ENCODE measurements at regions not wholly inside any gene's neighbourhood (a gene's known extent, or its start where the extent isn't known, plus 50 kb on each side); places are given as distances from the start of the nearest gene placed in this dataset.
A peak's percentile ranks its signal among the peaks of the same experiment; 100 is the strongest.
"Not testable (repeated sequence)": the region's sequence is repeated elsewhere in the genome, so short reads cannot be mapped to it uniquely, and the experiment has no call there.

DNA sequence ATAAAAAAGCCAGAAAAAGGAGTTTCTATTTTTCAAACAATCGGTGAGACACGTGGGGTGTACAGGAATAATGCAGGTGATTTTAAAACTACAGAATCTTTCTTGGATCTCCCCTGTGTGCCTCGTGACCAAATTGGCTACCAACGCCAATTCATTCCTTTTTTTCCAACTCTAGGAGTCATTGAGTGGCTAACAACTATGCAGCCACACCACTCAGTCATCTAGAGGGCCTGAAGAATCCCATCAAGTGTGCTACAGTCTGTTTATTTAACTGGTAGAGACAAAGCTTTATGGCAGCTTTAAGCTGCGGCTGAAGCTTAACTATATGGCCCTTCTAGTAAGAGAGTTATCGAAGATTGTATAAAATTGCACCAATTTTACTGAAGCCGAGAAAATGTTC lies 113.1 kb upstream of the NIPBL start:
- DNase-seq (ENCODE audit: insufficient read length) (no peak), FAIRE-seq (no peak)
- TF ChIP-seq POLR2AphosphoS5 (IDR thresholded peaks at IDR 0.05; ENCODE audit: low read depth, low read length) = no peak
- no peak for TF ChIP-seq POLR2A (IDR thresholded peaks at IDR 0.05; ENCODE audit: low read depth, low read length)
- TF ChIP-seq TAF1 (IDR thresholded peaks at IDR 0.05; ENCODE audit: borderline replicate concordance, low read depth, low read length) = no peak

- DNase-seq (ENCODE audit: insufficient read length) (no peak), FAIRE-seq (peak; percentile 14)
- no peak for TF ChIP-seq TAF1 (IDR thresholded peaks at IDR 0.05; ENCODE audit: borderline replicate concordance, low read depth, low read length)
- TF ChIP-seq POLR2AphosphoS5 (IDR thresholded peaks at IDR 0.05; ENCODE audit: low read depth, low read length) = no peak
- no peak for TF ChIP-seq POLR2A (IDR thresholded peaks at IDR 0.05; ENCODE audit: low read depth, low read length)
Observed at GRCh38 chr5:36765876-36766275, 110.7 kb upstream of the NIPBL start.

- no peak for FAIRE-seq
Observed at GRCh38 chr5:36766981-36767380, 109.6 kb upstream of the NIPBL start.

GRCh38 chr5:36768450-36768849 lies 108.1 kb upstream of the NIPBL start:
- no peak for DNase-seq (ENCODE audit: insufficient read length)
- no peak for TF ChIP-seq POLR2A (IDR thresholded peaks at IDR 0.05; ENCODE audit: low read depth, low read length)
- TF ChIP-seq TAF1 (IDR thresholded peaks at IDR 0.05; ENCODE audit: borderline replicate concordance, low read depth, low read length) = no peak
- TF ChIP-seq POLR2AphosphoS5 (IDR thresholded peaks at IDR 0.05; ENCODE audit: low read depth, low read length) = no peak
- no peak for FAIRE-seq

More at GRCh38 chr5:36766981-36767380, 109.6 kb upstream of the NIPBL start:
- DNase-seq (ENCODE audit: insufficient read length) = no peak
- TF ChIP-seq POLR2A (IDR thresholded peaks at IDR 0.05; ENCODE audit: low read depth, low read length) = no peak
- no peak for TF ChIP-seq TAF1 (IDR thresholded peaks at IDR 0.05; ENCODE audit: borderline replicate concordance, low read depth, low read length)
- no peak for TF ChIP-seq POLR2AphosphoS5 (IDR thresholded peaks at IDR 0.05; ENCODE audit: low read depth, low read length)

DNA sequence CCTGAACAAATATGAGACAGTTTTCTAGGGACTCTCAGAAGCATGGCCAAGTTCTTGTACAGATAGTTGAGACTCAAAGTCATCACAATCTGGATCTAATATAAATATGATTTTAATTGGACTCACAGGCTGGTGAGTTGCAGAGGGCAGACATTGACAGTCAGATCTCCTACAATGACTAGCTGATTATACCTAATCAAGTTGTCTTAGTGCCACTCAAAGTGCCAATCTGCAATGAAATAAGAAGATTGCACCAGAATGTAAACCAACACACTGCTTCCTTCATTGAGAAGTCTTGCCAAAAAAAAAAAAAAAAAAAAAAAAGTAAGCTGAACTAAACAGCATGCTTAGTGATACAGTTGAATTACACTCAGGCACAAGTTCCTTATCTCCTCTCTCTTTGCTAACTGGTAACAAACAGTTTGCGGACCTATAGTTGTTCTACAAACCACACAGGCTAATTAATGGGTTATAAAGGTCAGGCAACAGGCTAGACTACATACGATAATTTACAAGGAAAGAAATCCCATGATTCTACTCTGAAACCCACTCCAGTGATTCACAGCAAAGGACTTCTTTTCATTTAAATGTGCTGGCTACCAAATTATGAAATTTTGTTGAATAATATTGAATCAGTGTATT lies 107.3 kb upstream of the NIPBL start:
- no peak for FAIRE-seq
- TF ChIP-seq TAF1 (IDR thresholded peaks at IDR 0.05; ENCODE audit: borderline replicate concordance, low read depth, low read length) (no peak), POLR2AphosphoS5 (IDR thresholded peaks at IDR 0.05; ENCODE audit: low read depth, low read length) (no peak), POLR2A (IDR thresholded peaks at IDR 0.05; ENCODE audit: low read depth, low read length) (no peak)

GRCh38 chr5:36770125-36770524 lies 106.4 kb upstream of the NIPBL start:
- DNase-seq (ENCODE audit: insufficient read length) = no peak
- TF ChIP-seq TAF1 (IDR thresholded peaks at IDR 0.05; ENCODE audit: borderline replicate concordance, low read depth, low read length) (no peak), POLR2AphosphoS5 (IDR thresholded peaks at IDR 0.05; ENCODE audit: low read depth, low read length) (no peak), POLR2A (IDR thresholded peaks at IDR 0.05; ENCODE audit: low read depth, low read length) (no peak)
- FAIRE-seq = no peak

More for the DNA sequence above, 107.3 kb upstream of the NIPBL start:
- DNase-seq (ENCODE audit: insufficient read length) = no peak

DNA sequence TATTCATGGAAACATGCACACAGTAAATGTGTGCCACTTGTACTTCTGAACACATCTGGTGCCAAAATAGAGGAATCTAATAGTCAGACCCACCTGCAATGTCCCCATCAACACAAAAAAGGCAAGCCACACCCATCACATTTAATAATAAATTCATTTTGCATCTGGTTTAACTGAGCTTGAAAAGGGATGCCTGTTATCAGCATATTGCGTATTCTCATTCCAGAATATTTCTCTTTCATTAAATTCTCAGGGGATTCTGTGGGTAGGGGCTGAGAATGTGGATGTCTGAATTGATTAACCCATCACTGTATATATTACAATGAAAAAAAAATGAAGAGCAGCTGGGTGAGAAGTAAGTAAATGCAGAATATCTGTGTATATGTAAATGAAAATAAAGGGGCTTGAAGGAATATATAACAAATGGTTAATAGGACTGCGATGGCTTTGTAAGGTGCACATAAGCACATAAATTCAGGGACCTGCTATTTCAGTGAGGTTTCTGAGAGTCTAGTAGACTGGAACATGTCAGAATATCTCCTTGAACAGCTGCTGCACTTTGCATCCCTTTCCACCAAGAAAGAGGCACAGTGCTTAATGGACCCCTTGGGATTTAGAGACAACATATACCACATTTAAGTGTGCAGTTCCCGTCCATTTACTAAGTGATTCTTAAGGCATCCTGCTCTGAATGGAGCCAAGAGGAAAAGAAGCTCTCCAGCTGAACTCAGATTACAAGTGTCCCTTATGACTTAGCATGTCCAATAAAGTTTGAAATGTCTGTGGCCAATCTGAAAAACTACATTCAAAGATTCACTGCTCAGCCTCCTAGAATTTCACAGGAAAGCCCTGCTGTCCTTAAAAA lies 104.1 kb upstream of the NIPBL start:
- DNase-seq (ENCODE audit: insufficient read length) (no peak), FAIRE-seq (no peak)
- no peak for TF ChIP-seq TAF1 (IDR thresholded peaks at IDR 0.05; ENCODE audit: borderline replicate concordance, low read depth, low read length)
- no peak for TF ChIP-seq POLR2A (IDR thresholded peaks at IDR 0.05; ENCODE audit: low read depth, low read length)
- TF ChIP-seq POLR2AphosphoS5 (IDR thresholded peaks at IDR 0.05; ENCODE audit: low read depth, low read length) = no peak

GRCh38 chr5:36777105-36777757 lies 99.3 kb upstream of the NIPBL start:
- FAIRE-seq (no peak), DNase-seq (ENCODE audit: insufficient read length) (no peak)
- TF ChIP-seq POLR2A (IDR thresholded peaks at IDR 0.05; ENCODE audit: low read depth, low read length) (no peak), POLR2AphosphoS5 (IDR thresholded peaks at IDR 0.05; ENCODE audit: low read depth, low read length) (no peak), TAF1 (IDR thresholded peaks at IDR 0.05; ENCODE audit: borderline replicate concordance, low read depth, low read length) (no peak)

- TF ChIP-seq POLR2AphosphoS5 (IDR thresholded peaks at IDR 0.05; ENCODE audit: low read depth, low read length) (no peak), POLR2A (IDR thresholded peaks at IDR 0.05; ENCODE audit: low read depth, low read length) (no peak), TAF1 (IDR thresholded peaks at IDR 0.05; ENCODE audit: borderline replicate concordance, low read depth, low read length) (no peak)
- no peak for FAIRE-seq
- no peak for DNase-seq (ENCODE audit: insufficient read length)
Observed at GRCh38 chr5:36778336-36778735, 98.2 kb upstream of the NIPBL start.

DNA sequence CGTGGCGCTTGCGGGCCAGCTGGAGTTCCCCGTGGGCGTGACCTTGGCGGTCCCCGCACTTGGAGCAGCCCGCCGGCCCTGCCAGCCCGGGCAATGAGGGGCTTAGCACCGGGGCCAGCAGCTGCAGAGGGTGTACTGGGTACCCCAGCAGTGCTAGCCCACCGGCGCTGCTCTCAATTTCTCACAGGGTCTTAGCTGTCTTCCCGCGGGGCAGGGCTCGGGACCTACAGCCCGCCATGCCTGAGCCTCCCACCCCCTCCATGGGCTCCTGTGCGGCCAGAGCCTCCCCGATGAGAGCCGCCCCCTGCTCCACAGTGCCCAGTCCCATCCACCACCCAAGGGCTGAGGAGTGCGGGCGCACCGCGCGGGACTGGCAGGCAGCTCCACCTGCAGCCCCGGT lies 94.0 kb upstream of the NIPBL start:
- FAIRE-seq; DNase-seq (ENCODE audit: insufficient read length): not testable (repeated sequence)

DNA sequence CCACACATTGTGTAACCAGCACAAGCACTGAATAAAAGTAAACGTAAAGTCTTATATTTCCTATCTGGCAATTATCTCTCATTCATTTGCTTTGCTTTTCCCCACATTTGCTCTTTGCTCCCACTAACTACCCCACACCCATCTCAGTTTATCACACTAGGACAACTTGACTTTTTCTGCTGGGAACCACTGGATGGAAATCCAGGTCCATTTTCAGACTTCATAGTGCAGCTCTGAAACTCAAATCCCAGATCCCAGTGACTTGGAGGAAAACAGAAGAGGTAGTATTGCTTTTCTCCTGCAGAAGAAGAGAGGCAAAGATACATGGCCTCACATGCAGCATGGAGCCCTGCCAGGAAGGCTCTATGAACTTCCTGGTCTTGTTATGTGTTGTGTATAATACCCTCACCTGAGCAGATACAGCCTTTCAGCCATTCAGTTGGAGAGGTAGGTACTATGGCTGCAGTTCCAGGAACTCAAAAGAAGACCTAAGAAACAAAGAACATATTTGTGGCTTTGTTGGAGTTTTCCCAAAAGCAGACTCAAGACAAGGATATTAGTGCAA lies 90.0 kb upstream of the NIPBL start:
- DNase-seq (ENCODE audit: insufficient read length) (no peak), FAIRE-seq (no peak)
- no peak for TF ChIP-seq TAF1 (IDR thresholded peaks at IDR 0.05; ENCODE audit: borderline replicate concordance, low read depth, low read length)
- no peak for TF ChIP-seq POLR2AphosphoS5 (IDR thresholded peaks at IDR 0.05; ENCODE audit: low read depth, low read length)
- no peak for TF ChIP-seq POLR2A (IDR thresholded peaks at IDR 0.05; ENCODE audit: low read depth, low read length)

Measured in GM12892 (cell line).